GM12878 (cell line): ENCODE measurements at regions not wholly inside any gene's neighbourhood (a gene's known extent, or its start where the extent isn't known, plus 50 kb on each side); places are given as distances from the start of the nearest gene placed in this dataset.

Experiments
- ATAC-seq: fragments of 200-7000 bp; cut with Tn5 transposase; 3 replicates; pipeline ENCODE4 v1.9.1; 2020; ENCODE audit warnings: mild to moderate bottlenecking, moderate library complexity
- BruUV-seq: library from RNA; stranded (reverse); fragments of 400-500 nt; replicated peaks from 2 replicates; lab custom pipeline; 2021; lab: Mats Ljungman, UMichigan
- CTCF ChIA-PET: fragments of 300-600 bp; sonication (Branson Sonifier 250); formaldehyde crosslinking; extraction: SDS; loops from one replicate; lab custom pipeline; 2021; ENCODE audit warnings: inconsistent platforms; lab: Yijun Ruan, JAX
- POLR2A ChIA-PET: fragments of 350-600 bp; formaldehyde crosslinking; extraction: SDS; loops from one replicate; lab custom pipeline; 2021; ENCODE audit warnings: inconsistent platforms; lab: Charles Lee
- RAD21 ChIA-PET: fragments of 300-600 bp; sonication (Branson Sonifier 250); formaldehyde crosslinking; loops from one replicate; lab custom pipeline; 2023; ENCODE audit warnings: antibody characterized with exemption; ENCODE audit not compliant: unreplicated experiment; lab: Charles Lee
- SMC1A ChIA-PET: fragments of 300-600 bp; sonication (Branson Sonifier 250); formaldehyde crosslinking; loops from one replicate; lab custom pipeline; 2023; ENCODE audit not compliant: unreplicated experiment, uncharacterized antibody; lab: Charles Lee
- DNase-seq: peaks from one replicate; pipeline ENCODE4 v3.0.0-alpha.2; 2011; ENCODE audit warnings: low read depth, low spot score
- FAIRE-seq: peaks from 3 replicates; lab custom pipeline; 2011; peaks lifted over from hg19 to GRCh38; lab: Jason Lieb, UNC
- H2AFZ ChIP-seq: 2 replicates; pipeline ENCODE4 v1.6.0; 2011; ENCODE audit warnings: low read depth, low read length, control low read depth; ENCODE audit not compliant: control insufficient read depth
- H3K27ac ChIP-seq: 2 replicates; pipeline ENCODE4 v1.5.1; 2011; ENCODE audit warnings: control low read depth; ENCODE audit not compliant: control insufficient read depth, insufficient read depth
- H3K27me3 ChIP-seq, 2 experiments: replicated peaks in 1 of 2; 2 replicates each; pipeline versions ENCODE4 v1.6.0 to v1.6.1; 2011; ENCODE audit warnings: low read length in 1 of 2; ENCODE audit not compliant: control insufficient read depth in 2 of 2, insufficient read depth in 2 of 2
- H3K36me3 ChIP-seq, 2 experiments: 2 replicates each; pipeline ENCODE4 v1.5.1; 2011; ENCODE audit warnings: low read length in 1 of 2; ENCODE audit not compliant: control insufficient read depth in 2 of 2, insufficient read depth in 2 of 2
- H3K4me1 ChIP-seq: 2 replicates; pipeline ENCODE4 v1.6.1; 2011; ENCODE audit warnings: mild to moderate bottlenecking, low read length, moderate library complexity, mixed read lengths; ENCODE audit not compliant: control insufficient read depth, insufficient read depth
- H3K4me2 ChIP-seq: 2 replicates; pipeline ENCODE4 v1.6.0; 2011; ENCODE audit warnings: control low read depth; ENCODE audit not compliant: control insufficient read depth, insufficient read depth
- H3K4me3 ChIP-seq: fragments of 200-600 bp; sonication (generic); 2 replicates; pipeline ENCODE4 v1.5.1; 2016
- H3K79me2 ChIP-seq: 2 replicates; pipeline ENCODE4 v1.6.0; 2011; ENCODE audit warnings: low read length; ENCODE audit not compliant: control insufficient read depth, insufficient read depth
- H3K9ac ChIP-seq: 2 replicates; pipeline ENCODE4 v1.8.0; 2011; ENCODE audit warnings: low read length, control low read depth, mixed read lengths; ENCODE audit not compliant: control insufficient read depth, insufficient read depth
- H3K9me3 ChIP-seq: replicated peaks from 3 replicates; pipeline ENCODE4 v1.5.1; 2011; ENCODE audit warnings: mild to moderate bottlenecking, low read length; ENCODE audit not compliant: control insufficient read depth, insufficient read depth
- H4K20me1 ChIP-seq: 2 replicates; pipeline ENCODE4 v1.6.0; 2011; ENCODE audit not compliant: control insufficient read depth, insufficient read depth
- CHD4 ChIP-seq: fragments of 200-600 bp; sonication (generic); IDR thresholded peaks from 2 replicates; pipeline ENCODE4 v1.6.1; 2016; ENCODE audit warnings: mild to moderate bottlenecking
- DPF2 ChIP-seq: fragments of 450-650 bp; IDR thresholded peaks from 2 replicates; pipeline ENCODE4 v1.6.1; 2017; ENCODE audit warnings: mild to moderate bottlenecking
- ETV6 ChIP-seq, 2 experiments: fragments of 450-650 bp in 1 of 2; IDR thresholded peaks in 1 of 2; conservative IDR thresholded peaks in 1 of 2; 2 replicates each; pipeline ENCODE4 v1.6.1; 2014; ENCODE audit warnings: antibody characterized with exemption in 1 of 2, borderline replicate concordance in 1 of 2, low read depth in 1 of 2, mild to moderate bottlenecking in 1 of 2, moderate library complexity in 1 of 2
- KDM1A ChIP-seq: fragments of 200-600 bp; sonication (generic); IDR thresholded peaks from 2 replicates; pipeline ENCODE4 v1.6.1; 2016; ENCODE audit warnings: borderline replicate concordance
- MEF2A ChIP-seq: IDR thresholded peaks from 2 replicates; pipeline ENCODE4 v1.6.1; 2011; ENCODE audit warnings: low read depth, mild to moderate bottlenecking, low read length, moderate library complexity; ENCODE audit not compliant: insufficient read depth
- MYB ChIP-seq: fragments of 150-350 bp; IDR thresholded peaks from 2 replicates; pipeline ENCODE4 v1.6.1; 2014; ENCODE audit warnings: mild to moderate bottlenecking, low read depth, low read length, borderline replicate concordance
- NFIC ChIP-seq: IDR thresholded peaks from 2 replicates; pipeline ENCODE4 v1.6.1; 2012; ENCODE audit warnings: low read depth, mild to moderate bottlenecking, inconsistent platforms, low read length, moderate library complexity
- RBBP5 ChIP-seq: fragments of 200-600 bp; sonication (generic); conservative IDR thresholded peaks from 2 replicates; pipeline ENCODE4 v1.6.1; 2016
- RELA ChIP-seq: fragments of 450-650 bp; IDR thresholded peaks from 2 replicates; pipeline ENCODE4 v1.8.0; 2014; ENCODE audit warnings: borderline replicate concordance; ENCODE audit not compliant: partially characterized antibody
- RFX5 ChIP-seq: IDR thresholded peaks from 2 replicates; pipeline ENCODE4 v1.6.1; 2011; ENCODE audit warnings: low read depth, low read length, improper control_type of control experiment
- SPI1 ChIP-seq: IDR thresholded peaks from 2 replicates; pipeline ENCODE4 v1.6.1; 2011; ENCODE audit warnings: low read depth, mild to moderate bottlenecking, low read length, moderate library complexity, borderline replicate concordance; ENCODE audit not compliant: insufficient read depth
- STAT1 ChIP-seq: fragments of 450-650 bp; conservative IDR thresholded peaks from 2 replicates; pipeline ENCODE4 v1.6.1; 2014; ENCODE audit warnings: antibody characterized with exemption, mild to moderate bottlenecking
- TBL1XR1 ChIP-seq: IDR thresholded peaks from 2 replicates; pipeline ENCODE4 v1.6.1; 2012; ENCODE audit warnings: low read depth, low read length, improper control_type of control experiment
- ZNF207 ChIP-seq: fragments of 450-650 bp; IDR thresholded peaks from 2 replicates; pipeline ENCODE4 v1.6.1; 2014; ENCODE audit warnings: antibody characterized with exemption, mild to moderate bottlenecking, borderline replicate concordance
- ZNF217 ChIP-seq: fragments of 450-650 bp; IDR thresholded peaks from 2 replicates; pipeline ENCODE4 v1.6.1; 2017; ENCODE audit warnings: antibody characterized with exemption, mild to moderate bottlenecking
- WGBS: methylation state at CpG from one replicate; pipeline ENCODE4 v1.1.6; 2016; ENCODE audit warnings: low lambda C conversion rate; ENCODE audit not compliant: insufficient replicate concordance, insufficient coverage; ENCODE audit errors: missing lambda C conversion rate; 5-methylcytosine and 5-hydroxymethylcytosine counted together
- in situ Hi-C: fragments of 300-500 bp; cut with MboI; formaldehyde crosslinking; loops from 9 replicates; pipeline ENCODE4 v1.14.3; 2018; ENCODE audit warnings: mixed read lengths
- intact Hi-C: fragments of 100-400 bp; cut with micrococcal nuclease; formaldehyde crosslinking; loops from one replicate; pipeline ENCODE4 v1.14.2; 2022; ENCODE audit not compliant: unreplicated experiment
- TF ChIP-seq, protein P1 (sequence below), 3 experiments: IDR thresholded peaks in 2 of 3; conservative IDR thresholded peaks in 1 of 3; 2 replicates each; pipeline ENCODE4 v1.5.1; 2011; ENCODE audit warnings: low read depth in 3 of 3, low read length in 3 of 3, mild to moderate bottlenecking in 3 of 3, control low read depth in 2 of 3, moderate library complexity in 2 of 3, inconsistent platforms in 1 of 3, mixed read lengths in 1 of 3; ENCODE audit not compliant: control insufficient read depth in 2 of 3, insufficient read depth in 1 of 3; ENCODE audit errors: extremely low read depth in 1 of 3
- TF ChIP-seq, protein P2 (sequence below): IDR thresholded peaks from 2 replicates; pipeline ENCODE4 v1.6.1; 2012; ENCODE audit warnings: low read length, inconsistent platforms
- TF ChIP-seq, protein P3 (sequence below): fragments of 450-650 bp; IDR thresholded peaks from 2 replicates; pipeline ENCODE4 v1.6.1; 2014; ENCODE audit warnings: mild to moderate bottlenecking
- TF ChIP-seq, protein P4 (sequence below): fragments of 450-650 bp; IDR thresholded peaks from 2 replicates; pipeline ENCODE4 v1.6.1; 2017; ENCODE audit warnings: antibody characterized with exemption, mild to moderate bottlenecking, moderate library complexity

DNA sequence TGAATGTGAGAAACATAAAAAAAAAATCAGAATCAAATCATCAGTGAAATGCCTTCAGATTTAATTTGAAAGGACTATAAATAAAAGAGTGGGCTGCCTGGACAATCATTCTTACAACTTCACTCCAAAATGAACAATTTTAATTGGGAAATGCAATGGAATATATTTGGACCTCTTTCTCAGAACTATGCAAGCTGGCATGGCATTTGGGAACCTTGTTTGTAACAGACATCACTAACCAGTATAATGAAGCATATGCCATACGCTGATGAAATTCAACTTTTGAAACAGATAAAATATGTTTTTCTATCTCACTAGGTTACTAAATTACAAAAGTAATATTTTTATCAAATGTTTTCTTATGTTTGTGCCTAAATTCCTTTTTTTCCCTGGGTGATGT, 64.2 kb upstream of the FAM216B start:
- ChIA-PET POLR2A (no interaction called here), SMC1A (no interaction called here), RAD21 (no interaction called here), CTCF (no interaction called here)
- FAIRE-seq: no peak
- Histone ChIP-seq H3K9me3 (no peaks in the 10 kb centered on the region), H3K4me2 (no peak overlapping the region), H4K20me1 (no peaks in the 10 kb centered on the region), H3K79me2 (no peaks in the 10 kb centered on the region), H3K9ac (no peak overlapping the region), H3K4me3 (no peak overlapping the region), H2AFZ (no peak overlapping the region), H3K36me3 (no peaks in the 10 kb centered on the region), H3K27ac (no peak overlapping the region), H3K27me3 (peaks cover 0 to 4% of the 10 kb centered on the region in 2 experiments; a peak in 1 of 4 replicates), H3K4me1 (0 out of 2 replicates have a peak, but pooled peaks cover 3% of the 10 kb centered on the region)
- DNase-seq: no peak
- no peak for ATAC-seq
- no peak for TF ChIP-seq MYB
- no peak for TF ChIP-seq MEF2A
- no peak for TF ChIP-seq CHD4
- no peak for TF ChIP-seq ETV6 (conservative IDR thresholded peaks at IDR 0.05 in 1 of 2, IDR thresholded peaks at IDR 0.05 in 1 of 2; ENCODE audit: borderline replicate concordance in 1 of 2, low read depth in 1 of 2)
- TF ChIP-seq NFIC: no peak
- TF ChIP-seq, protein P1, sequence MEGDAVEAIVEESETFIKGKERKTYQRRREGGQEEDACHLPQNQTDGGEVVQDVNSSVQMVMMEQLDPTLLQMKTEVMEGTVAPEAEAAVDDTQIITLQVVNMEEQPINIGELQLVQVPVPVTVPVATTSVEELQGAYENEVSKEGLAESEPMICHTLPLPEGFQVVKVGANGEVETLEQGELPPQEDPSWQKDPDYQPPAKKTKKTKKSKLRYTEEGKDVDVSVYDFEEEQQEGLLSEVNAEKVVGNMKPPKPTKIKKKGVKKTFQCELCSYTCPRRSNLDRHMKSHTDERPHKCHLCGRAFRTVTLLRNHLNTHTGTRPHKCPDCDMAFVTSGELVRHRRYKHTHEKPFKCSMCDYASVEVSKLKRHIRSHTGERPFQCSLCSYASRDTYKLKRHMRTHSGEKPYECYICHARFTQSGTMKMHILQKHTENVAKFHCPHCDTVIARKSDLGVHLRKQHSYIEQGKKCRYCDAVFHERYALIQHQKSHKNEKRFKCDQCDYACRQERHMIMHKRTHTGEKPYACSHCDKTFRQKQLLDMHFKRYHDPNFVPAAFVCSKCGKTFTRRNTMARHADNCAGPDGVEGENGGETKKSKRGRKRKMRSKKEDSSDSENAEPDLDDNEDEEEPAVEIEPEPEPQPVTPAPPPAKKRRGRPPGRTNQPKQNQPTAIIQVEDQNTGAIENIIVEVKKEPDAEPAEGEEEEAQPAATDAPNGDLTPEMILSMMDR (IDR thresholded peaks at IDR 0.05 in 2 of 3, conservative IDR thresholded peaks at IDR 0.05 in 1 of 3; ENCODE audit: control insufficient read depth in 2 of 3, extremely low read depth in 1 of 3, insufficient read depth in 1 of 3, low read depth in 3 of 3, low read length in 3 of 3): no peak
- TF ChIP-seq SPI1: no peak
- TF ChIP-seq RELA: no peak
- TF ChIP-seq, protein P2, sequence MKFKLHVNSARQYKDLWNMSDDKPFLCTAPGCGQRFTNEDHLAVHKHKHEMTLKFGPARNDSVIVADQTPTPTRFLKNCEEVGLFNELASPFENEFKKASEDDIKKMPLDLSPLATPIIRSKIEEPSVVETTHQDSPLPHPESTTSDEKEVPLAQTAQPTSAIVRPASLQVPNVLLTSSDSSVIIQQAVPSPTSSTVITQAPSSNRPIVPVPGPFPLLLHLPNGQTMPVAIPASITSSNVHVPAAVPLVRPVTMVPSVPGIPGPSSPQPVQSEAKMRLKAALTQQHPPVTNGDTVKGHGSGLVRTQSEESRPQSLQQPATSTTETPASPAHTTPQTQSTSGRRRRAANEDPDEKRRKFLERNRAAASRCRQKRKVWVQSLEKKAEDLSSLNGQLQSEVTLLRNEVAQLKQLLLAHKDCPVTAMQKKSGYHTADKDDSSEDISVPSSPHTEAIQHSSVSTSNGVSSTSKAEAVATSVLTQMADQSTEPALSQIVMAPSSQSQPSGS: no peak
- TF ChIP-seq RFX5: no peak
- TF ChIP-seq STAT1: no peak
- TF ChIP-seq DPF2: no peak
- TF ChIP-seq, protein P3, sequence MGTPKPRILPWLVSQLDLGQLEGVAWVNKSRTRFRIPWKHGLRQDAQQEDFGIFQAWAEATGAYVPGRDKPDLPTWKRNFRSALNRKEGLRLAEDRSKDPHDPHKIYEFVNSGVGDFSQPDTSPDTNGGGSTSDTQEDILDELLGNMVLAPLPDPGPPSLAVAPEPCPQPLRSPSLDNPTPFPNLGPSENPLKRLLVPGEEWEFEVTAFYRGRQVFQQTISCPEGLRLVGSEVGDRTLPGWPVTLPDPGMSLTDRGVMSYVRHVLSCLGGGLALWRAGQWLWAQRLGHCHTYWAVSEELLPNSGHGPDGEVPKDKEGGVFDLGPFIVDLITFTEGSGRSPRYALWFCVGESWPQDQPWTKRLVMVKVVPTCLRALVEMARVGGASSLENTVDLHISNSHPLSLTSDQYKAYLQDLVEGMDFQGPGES: no peak
- no peak for TF ChIP-seq ZNF207
- TF ChIP-seq TBL1XR1: no peak
- no peak for TF ChIP-seq KDM1A
- no peak for TF ChIP-seq RBBP5
- no peak for TF ChIP-seq ZNF217
- TF ChIP-seq, protein P4, sequence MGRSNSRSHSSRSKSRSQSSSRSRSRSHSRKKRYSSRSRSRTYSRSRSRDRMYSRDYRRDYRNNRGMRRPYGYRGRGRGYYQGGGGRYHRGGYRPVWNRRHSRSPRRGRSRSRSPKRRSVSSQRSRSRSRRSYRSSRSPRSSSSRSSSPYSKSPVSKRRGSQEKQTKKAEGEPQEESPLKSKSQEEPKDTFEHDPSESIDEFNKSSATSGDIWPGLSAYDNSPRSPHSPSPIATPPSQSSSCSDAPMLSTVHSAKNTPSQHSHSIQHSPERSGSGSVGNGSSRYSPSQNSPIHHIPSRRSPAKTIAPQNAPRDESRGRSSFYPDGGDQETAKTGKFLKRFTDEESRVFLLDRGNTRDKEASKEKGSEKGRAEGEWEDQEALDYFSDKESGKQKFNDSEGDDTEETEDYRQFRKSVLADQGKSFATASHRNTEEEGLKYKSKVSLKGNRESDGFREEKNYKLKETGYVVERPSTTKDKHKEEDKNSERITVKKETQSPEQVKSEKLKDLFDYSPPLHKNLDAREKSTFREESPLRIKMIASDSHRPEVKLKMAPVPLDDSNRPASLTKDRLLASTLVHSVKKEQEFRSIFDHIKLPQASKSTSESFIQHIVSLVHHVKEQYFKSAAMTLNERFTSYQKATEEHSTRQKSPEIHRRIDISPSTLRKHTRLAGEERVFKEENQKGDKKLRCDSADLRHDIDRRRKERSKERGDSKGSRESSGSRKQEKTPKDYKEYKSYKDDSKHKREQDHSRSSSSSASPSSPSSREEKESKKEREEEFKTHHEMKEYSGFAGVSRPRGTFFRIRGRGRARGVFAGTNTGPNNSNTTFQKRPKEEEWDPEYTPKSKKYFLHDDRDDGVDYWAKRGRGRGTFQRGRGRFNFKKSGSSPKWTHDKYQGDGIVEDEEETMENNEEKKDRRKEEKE: no peak
- 65% methylated on average over 1 of the region's 1 CpG for WGBS
- intact Hi-C loops (no loop called here), in situ Hi-C loops (no loop called here)
- no TSS peak for BruUV-seq
